Type B pancreatic cell (in vitro differentiated cells): ENCODE measurements at regions not wholly inside any gene's neighbourhood (a gene's known extent, or its start where the extent isn't known, plus 50 kb on each side); places are given as distances from the start of the nearest gene placed in this dataset.

Source experiments
- DNase-seq: peaks from one replicate; pipeline ENCODE4 v3.0.0; 2021; ENCODE audit warnings: mixed read lengths; ENCODE audit not compliant: unreplicated experiment; ENCODE audit errors: extremely low spot score
- H3K27ac Mint-ChIP-seq: 2 replicates; pipeline ENCODE4 v1.8.0; 2021; ENCODE audit warnings: mild to moderate bottlenecking, mixed read lengths
- H3K27me3 Mint-ChIP-seq: 2 replicates; pipeline ENCODE4 v1.8.0; 2021; ENCODE audit warnings: mixed read lengths
- H3K36me3 Mint-ChIP-seq: 2 replicates; pipeline ENCODE4 v1.8.0; 2021; ENCODE audit warnings: mixed read lengths
- H3K4me1 Mint-ChIP-seq: one replicate; pipeline ENCODE4 v1.8.0; 2021; ENCODE audit warnings: mixed read lengths; ENCODE audit not compliant: unreplicated experiment
- H3K4me3 Mint-ChIP-seq: 2 replicates; pipeline ENCODE4 v1.8.0; 2021; ENCODE audit warnings: mild to moderate bottlenecking, mixed read lengths
- H3K9me3 Mint-ChIP-seq: 2 replicates; pipeline ENCODE4 v1.8.0; 2021; ENCODE audit warnings: mixed read lengths
- TF ChIP-seq, protein P1 (sequence below): fragments of 200-600 bp; sonication (generic); conservative IDR thresholded peaks from 2 replicates; pipeline ENCODE4 v1.5.0; 2021; ENCODE audit warnings: antibody characterized with exemption, mild to moderate bottlenecking

DNA sequence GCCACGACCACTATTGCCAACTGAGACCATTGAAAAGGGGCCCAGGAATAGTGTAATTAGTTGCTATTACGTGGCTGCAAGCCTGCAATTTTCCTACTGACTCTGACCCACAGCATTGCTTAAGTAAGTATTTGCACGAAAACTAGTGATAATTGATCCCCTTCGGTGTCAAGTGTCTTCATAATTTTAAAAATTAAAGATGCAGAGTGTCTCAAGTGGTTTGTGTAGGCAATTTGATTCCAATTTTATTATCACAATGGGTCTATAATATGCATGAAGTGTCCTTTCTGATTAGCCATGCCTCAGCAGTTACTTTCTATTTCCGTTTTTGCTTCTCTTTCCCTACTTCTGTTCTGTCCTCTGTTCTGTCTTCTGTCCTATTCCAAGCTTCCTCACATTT is 259.2 kb downstream of the C3orf38 start:
- no peak overlapping the region for H3K4me3 Mint-ChIP-seq
- H3K9me3 Mint-ChIP-seq, result no peaks in the 10 kb centered on the region
- no peaks in the 10 kb centered on the region for H3K36me3 Mint-ChIP-seq
- H3K4me1 Mint-ChIP-seq, result no peaks in the 10 kb centered on the region
- DNase-seq, result no peak
- no peaks in the 10 kb centered on the region for H3K27me3 Mint-ChIP-seq
- H3K27ac Mint-ChIP-seq, result no peak overlapping the region
- TF ChIP-seq, protein P1, sequence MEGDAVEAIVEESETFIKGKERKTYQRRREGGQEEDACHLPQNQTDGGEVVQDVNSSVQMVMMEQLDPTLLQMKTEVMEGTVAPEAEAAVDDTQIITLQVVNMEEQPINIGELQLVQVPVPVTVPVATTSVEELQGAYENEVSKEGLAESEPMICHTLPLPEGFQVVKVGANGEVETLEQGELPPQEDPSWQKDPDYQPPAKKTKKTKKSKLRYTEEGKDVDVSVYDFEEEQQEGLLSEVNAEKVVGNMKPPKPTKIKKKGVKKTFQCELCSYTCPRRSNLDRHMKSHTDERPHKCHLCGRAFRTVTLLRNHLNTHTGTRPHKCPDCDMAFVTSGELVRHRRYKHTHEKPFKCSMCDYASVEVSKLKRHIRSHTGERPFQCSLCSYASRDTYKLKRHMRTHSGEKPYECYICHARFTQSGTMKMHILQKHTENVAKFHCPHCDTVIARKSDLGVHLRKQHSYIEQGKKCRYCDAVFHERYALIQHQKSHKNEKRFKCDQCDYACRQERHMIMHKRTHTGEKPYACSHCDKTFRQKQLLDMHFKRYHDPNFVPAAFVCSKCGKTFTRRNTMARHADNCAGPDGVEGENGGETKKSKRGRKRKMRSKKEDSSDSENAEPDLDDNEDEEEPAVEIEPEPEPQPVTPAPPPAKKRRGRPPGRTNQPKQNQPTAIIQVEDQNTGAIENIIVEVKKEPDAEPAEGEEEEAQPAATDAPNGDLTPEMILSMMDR, result no peak

DNA sequence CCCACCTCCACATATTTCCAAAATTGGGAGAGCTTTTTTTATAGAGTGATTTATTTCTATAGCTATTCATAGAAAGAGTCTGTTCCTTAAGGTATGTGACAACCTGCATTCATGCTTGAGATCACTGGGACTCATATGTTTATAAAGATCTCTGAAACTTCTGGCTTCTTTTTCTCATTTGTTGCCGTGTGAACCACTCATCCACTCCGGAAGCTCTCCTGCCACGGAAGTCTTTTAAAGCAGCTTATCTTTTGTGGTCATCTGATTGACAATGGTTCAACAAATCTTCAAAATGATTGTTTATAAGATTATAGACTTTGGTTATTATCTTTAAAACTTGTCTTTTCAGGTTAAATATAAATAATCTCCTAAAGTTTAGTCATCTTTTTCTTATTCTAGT is 260.5 kb downstream of the C3orf38 start:
- no peaks in the 10 kb centered on the region for H3K36me3 Mint-ChIP-seq
- TF ChIP-seq, protein P1, result no peak
- no peaks in the 10 kb centered on the region for H3K9me3 Mint-ChIP-seq
- H3K4me1 Mint-ChIP-seq, result no peaks in the 10 kb centered on the region
- no peak overlapping the region for H3K27ac Mint-ChIP-seq
- H3K4me3 Mint-ChIP-seq, result no peak overlapping the region
- no peaks in the 10 kb centered on the region for H3K27me3 Mint-ChIP-seq
- DNase-seq, result no peak

DNA sequence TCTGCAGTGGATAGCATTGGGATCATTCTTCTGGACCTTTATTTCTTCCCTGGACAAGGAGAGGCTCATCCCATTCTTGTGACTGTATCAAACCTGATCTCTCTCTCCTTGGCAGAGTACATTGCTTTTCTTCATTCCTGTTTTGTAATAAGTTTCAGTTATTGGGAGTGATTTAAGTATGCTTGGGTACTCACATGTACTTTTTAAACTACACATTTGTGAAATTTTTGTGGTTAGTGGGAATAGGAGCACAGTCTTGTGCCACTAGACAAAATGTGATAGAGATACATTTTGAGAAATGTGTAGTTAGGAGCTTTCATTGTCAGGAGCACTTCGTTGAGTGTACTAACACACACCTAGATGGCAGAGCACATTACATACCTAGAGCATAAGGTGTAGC is 262.6 kb downstream of the C3orf38 start:
- no peak for DNase-seq
- H3K4me3 Mint-ChIP-seq, result no peak overlapping the region
- H3K36me3 Mint-ChIP-seq, result no peaks in the 10 kb centered on the region
- no peak overlapping the region for H3K27ac Mint-ChIP-seq
- TF ChIP-seq, protein P1, result no peak
- no peaks in the 10 kb centered on the region for H3K9me3 Mint-ChIP-seq
- H3K27me3 Mint-ChIP-seq, result no peaks in the 10 kb centered on the region
- H3K4me1 Mint-ChIP-seq, result no peaks in the 10 kb centered on the region

DNA sequence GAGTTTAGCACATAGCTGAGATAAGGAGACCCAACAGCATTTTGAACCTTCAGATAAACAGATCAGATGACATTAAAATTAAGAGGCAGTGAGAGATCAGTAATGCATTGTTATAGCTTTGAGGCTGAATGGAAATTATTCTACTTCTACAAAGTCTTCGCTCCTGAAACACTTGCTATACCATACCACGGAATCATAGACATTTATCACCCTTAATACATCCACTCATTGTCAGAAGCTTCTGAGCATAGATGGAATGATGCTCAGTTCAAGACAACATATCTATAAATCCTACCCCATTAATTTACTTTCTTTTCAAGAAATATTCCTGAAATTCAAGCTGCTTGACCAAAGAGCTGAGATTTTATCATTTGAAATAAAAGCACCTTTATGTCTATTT is 266.7 kb downstream of the C3orf38 start:
- Mint-ChIP-seq H3K27ac (no peak overlapping the region), H3K4me1 (no peaks in the 10 kb centered on the region), H3K27me3 (no peaks in the 10 kb centered on the region), H3K36me3 (no peaks in the 10 kb centered on the region), H3K4me3 (no peak overlapping the region), H3K9me3 (no peaks in the 10 kb centered on the region)
- DNase-seq, result no peak
- TF ChIP-seq, protein P1, result no peak

DNA sequence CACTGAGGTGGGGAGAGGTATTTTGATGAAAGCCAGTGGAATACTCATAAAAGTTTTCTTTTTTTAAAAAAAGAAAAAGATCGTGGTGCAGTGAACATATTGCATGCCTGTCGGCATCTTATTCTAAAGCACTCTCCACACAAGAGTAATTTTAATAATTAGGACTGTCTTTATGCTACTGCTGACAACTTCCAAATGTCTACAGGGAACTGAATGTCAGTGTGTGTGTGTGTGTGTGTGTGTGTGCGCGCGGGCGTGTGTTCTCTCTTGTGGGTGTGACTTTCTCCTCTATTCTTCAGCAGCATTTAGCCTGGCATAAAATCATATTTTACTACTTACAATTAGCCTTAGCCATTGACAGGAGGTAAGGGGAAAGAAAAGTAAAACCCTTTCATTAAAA is 268.5 kb downstream of the C3orf38 start:
- Mint-ChIP-seq H3K9me3 (no peaks in the 10 kb centered on the region), H3K27ac (no peak overlapping the region), H3K4me1 (no peaks in the 10 kb centered on the region), H3K27me3 (no peaks in the 10 kb centered on the region), H3K4me3 (no peak overlapping the region), H3K36me3 (no peaks in the 10 kb centered on the region)
- no peak for DNase-seq
- TF ChIP-seq, protein P1, result no peak

DNA sequence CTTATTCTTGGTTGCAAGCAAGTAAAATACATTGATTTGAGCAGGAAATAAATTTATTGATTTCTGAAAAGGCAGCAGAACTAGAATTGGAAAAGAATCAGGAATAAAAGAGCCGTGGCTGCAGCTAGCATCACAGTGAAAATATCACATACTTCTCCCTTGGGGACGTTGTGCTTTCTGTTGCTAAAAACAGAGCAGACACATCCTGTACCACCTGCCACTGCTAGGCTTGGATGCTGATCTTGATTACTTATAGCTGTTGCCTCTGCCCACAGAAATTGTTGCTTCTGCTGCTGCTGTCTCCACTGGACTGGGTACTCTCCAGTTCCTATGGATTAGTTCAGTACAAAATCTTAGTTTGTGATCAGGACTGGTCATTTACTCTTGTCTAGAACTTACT is 283.8 kb downstream of the C3orf38 start:
- Mint-ChIP-seq H3K4me1 (no peaks in the 10 kb centered on the region), H3K27me3 (no peaks in the 10 kb centered on the region), H3K9me3 (no peaks in the 10 kb centered on the region), H3K36me3 (no peaks in the 10 kb centered on the region), H3K4me3 (no peak overlapping the region), H3K27ac (no peak overlapping the region)
- TF ChIP-seq, protein P1, result no peak
- no peak for DNase-seq
